ENCODE measurements at regions not wholly inside any gene's neighbourhood (a gene's known extent, or its start where the extent isn't known, plus 50 kb on each side); places are given as distances from the start of the nearest gene placed in this dataset.

DNA sequence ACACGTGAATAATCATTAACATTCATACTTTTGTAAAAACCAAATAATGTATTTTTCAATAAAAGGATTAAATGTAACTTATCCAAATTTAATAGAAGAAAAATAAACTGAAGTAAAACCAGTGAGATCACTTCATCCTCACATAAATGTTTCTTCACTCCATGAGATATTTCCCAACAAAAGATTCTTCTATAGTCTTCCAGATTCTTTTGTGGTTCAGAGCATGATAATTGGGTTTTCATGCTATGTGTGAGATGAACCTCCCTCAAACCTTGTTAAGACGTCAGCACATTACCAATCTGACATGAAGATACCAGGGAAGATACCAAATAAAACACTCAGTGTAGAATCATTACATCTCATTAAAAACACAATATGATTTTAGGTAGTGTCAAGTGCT is 62.9 kb upstream of the OXGR1 start:
- DNase-seq: no peak

DNA sequence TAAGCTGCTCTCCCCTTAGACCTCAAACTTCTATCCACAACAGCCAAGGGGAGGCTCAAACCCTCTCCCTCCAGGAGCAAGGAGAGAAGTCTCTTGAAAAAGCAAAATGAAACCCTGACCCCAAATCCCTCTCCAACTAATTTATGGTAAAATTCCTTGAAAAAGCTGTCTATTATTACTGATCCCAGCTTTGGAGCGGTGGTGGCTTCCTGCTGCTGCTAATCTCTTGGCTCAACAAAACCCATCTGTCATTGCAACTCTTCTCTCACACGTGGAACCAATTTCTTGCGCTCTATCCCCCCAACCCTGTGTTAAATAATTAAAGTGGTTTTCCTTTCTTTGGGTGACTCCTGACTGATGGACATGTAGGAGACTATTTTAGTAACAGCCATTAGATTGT is 64.1 kb upstream of the OXGR1 start:
- no peak for DNase-seq

DNA sequence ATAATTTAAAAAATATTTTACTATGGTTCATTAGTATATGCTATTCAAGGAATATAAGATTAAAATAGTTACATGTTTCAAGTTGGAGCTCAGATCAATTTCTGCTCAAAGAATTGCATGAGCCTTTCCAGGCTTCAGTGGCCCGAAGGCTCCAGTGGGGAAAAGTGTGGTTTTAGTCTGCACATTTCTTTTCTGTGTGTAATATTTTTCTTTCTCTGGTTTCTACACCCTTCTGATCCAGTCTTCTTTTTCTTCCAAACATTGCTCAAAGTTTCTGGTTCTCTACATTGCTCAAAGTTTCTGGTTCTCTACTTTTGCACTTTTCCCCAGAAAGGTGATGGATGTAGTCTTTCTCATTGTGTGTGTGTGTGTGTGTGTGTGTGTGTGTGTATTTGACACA is 64.7 kb upstream of the OXGR1 start:
- DNase-seq: no peak

DNA sequence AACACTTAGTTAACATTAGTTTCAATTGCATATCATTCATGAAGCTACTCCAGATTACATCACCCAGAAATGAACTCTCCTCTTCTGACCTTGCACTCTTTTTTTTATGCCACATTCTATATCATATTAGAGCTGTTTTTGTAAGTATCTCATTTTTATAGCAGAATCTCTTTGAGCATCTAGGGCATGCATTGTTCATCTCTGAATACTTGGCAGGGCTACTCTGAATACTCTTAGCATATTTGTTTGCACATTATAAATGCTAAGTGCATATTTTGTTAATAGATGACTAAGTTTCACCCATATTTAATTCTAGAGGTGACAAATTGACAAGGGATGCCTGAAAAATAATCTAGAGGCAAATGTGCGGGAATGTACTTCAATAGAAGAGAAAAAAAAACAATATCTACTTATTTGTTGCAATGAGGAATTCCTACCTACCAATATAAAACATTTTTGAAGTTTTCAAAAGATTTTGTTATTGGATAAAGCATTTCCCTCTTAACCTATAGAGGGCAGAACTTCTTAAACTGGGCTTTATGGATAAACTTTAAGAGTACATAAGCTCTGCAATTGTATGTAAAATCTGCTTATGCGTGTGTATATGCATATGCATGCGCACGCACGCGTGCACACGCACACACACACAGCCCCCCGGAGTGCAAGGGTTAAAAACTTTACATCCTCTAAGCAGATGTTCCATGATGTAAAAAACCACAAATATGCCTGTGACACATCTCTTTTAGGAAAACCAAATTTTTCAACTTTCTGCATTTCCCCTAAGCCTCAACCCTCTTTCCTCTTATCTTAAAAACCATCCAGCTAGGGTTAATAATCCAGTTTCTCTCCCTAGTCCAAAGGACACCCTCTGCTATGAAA is 73.0 kb upstream of the OXGR1 start:
- no peak for DNase-seq

DNA sequence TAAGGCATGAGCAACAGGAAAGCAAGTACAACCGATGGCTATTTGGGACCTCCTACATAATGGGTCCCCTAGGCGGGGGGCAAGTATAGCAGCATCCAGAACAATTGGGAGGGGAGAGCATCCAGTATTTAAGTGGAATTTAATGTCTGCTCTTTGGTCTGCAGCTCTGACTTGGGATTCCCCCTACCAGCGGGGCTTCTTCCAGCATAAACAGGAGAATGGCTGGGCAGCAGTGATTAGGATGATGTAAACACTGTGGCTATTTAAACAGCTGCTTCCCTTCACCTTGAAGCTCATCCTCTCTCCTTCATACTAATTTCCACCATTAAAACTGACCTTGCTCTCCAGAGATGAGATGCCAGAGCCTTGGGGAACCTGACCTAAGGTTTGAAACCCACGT is 73.9 kb upstream of the OXGR1 start:
- DNase-seq: no peak

DNA sequence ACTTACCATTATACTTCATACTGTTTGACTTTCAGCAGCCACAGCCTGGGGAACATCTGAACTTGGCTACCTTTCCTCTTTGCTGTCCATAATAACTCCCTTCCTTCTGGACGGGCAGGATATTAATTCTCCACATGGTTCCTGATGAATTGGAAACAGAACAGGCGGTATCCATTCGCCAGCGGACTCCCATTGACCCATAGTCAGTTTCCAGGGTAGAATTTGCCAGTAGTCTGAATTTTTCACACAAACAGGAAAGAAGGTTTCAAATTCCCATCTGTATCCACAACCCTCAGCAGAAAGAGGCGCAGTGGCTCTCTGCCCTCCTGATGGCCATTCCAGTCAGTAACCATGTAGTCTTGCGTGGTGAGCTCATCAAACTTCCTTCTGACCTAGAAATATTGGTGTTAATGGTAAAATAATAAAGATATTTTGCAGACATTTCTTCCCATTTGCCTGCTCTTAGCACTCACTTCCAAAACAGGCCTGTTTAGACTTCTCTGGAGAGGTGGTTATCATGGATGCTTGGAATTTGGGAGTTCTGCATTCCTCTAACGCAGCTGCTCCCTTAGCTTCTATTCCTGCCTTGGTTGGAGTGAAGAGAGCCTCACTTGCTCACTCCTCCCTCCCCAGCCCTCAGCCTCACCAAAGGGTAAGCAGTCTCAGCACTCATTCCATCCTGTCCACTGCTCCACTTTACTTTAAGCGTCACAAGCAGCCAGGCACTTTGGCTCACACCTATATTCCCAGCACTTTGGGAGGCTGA is 75.0 kb upstream of the OXGR1 start:
- no peak for DNase-seq

DNA sequence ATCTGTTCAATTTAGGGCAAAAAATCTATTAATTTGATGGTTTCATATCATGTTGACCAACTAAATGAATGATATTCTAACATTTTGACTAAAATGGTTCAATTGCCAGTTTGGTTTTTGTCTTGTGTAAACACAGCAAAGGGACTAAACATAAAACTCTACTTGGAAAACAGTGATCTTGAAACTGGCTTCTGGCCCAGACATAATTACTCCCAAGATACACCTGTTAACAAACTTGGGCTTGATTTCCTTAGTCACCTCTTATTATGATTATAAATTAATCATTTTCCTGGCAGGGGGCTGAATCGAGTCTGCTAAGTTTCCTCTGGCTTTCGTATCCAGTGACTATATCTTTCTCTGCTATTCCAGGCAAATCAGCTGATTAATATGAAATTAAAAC is 78.0 kb upstream of the OXGR1 start:
- DNase-seq: no peak

DNA sequence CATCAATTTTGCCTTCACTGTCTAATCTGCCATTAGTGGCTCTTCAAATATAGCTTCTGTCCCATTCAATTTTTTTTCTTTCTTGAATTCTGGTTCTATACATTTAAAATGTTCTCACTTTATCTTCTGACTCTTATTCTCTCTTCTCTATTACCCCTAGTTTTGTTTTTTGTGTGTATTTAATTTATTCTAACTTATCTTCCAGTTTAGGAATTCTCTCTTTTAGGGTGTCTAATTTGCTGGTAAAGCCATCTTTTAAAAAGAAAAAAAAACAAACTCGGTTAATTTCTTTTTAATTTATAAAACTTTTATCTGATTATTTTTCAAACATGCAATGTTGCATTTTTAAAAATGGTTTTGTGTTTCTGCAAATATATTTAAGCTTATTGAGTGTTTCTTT is 80.3 kb upstream of the OXGR1 start:
- no peak for DNase-seq

DNA sequence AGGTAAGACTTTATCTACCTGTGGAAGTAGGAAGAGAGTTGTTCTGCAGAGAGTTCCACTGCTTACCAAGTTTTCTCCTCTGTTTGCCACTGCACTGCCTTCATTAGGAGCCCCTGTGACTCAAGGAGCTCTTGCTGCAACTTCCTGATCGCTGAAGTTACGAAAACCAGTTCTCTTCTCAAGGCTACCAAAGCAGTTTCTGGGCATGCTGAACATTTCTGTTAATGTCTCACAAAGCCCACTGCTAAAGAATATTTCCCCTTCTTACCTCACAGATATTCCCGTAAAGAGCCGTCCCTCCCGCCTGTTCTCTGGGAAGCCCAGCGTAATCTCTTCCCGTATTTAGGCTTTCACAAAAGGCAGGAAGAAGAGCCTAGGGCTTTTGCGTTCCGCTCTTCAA is 82.6 kb upstream of the OXGR1 start:
- no peak for DNase-seq

DNA sequence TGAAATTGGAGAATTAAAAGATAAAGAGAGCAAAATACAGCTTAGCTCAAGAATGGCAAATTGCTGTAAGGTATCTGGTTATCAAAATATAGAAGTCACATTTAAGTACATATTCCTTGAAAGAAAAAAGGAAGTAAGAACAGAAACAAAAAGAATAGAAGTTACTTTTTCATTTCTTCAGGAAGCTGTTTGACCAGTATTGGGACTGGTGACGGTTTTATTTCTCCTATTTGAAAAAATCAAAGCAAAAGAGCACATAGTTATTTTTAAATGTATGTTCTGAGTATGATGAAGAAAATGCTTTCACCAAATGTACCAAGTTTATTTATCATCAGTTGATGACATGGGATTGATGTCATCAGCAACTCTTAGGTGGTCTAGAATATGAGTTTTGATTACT is 83.1 kb upstream of the OXGR1 start:
- DNase-seq: no peak

DNA sequence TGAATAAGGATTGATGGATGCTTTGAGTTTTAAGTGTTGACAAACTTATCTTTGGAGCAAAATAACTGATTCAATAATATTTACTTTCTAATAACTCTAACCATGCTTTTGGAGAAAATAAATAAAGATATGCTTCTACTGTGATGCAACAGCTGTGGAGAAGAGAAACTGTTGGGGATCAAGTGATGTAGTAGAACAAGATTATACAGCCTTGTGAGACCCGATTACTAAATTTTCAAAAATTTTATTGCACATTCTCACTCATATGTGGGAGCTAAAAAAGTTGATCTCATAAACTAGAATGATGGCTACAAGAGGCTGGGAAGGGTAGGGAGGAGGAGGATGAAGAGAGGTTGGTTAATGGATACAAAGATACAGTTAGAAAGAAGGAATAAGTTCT is 85.5 kb upstream of the OXGR1 start:
- no peak for DNase-seq

DNA sequence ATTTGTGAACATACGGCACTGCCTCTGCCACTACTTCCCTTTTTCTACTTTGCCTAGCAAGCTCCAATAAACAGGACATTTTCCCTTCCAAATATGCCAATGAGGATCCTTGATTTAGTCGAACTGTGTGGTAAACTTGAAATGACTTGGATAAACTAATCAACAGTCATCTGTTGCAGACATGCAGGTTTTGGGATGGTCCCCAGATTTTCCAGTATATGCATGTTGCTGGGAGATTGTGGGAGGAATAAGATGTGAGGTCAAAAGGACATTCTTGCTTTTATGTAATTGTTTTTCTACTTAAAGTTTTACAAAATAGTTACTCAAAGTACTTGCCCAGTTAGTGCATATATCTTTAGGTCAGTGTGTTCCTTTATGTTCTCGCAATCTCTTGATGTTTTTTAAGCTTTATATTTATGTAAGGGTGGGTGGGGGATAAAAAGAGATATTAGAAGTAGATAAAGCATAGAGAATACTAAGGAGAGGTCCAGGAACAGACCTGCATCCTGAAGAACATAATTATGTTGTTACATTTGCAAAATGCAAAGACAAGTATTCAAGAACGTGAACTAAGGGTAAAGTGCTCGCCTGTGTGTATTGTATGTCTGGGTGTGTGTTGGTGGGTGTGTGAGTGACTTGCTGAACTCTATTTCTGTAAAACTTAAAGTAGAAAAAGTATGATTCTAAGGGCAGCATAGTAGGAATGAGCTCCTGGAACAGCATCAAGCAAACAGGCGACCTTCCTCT is 88.4 kb upstream of the OXGR1 start:
- no peak for DNase-seq

DNA sequence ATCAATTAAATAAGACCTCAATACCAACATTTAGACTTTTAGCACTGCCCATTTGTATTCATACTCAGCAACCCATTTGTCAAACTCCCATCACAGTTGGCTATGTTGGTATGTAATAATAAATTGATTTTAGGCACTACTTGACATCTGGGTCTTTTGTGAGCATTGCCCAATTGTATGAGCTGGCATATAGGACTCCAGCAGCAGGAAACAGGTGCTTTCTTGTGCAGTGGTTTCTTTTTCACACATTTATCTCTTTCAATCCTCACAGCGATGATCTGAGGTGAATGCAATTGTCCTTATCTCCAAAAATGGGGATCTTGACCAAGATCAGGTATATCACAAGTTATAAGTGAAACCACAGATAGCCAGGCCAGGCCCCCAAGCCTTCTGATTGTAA is 96.9 kb upstream of the OXGR1 start:
- DNase-seq: no peak

DNA sequence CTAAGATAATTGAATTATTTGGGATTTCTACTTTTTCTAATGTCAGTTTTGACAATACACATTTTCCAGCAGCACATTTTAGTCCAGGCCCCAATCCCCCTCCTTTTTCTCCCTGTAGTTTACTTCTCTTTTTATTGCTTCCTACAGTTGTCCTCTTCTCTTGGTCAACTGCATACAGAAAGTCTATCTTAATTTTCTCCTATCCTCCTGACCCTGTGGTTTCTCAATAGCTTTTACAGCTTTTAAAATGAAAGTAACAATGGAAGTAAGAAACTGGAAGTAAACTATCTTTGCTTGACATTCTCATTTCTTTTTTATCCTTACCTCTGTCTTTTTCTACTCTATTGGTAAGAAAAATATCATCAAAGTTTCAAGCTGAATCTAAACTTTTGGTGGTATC is 106.5 kb upstream of the OXGR1 start:
- no peak for DNase-seq

DNA sequence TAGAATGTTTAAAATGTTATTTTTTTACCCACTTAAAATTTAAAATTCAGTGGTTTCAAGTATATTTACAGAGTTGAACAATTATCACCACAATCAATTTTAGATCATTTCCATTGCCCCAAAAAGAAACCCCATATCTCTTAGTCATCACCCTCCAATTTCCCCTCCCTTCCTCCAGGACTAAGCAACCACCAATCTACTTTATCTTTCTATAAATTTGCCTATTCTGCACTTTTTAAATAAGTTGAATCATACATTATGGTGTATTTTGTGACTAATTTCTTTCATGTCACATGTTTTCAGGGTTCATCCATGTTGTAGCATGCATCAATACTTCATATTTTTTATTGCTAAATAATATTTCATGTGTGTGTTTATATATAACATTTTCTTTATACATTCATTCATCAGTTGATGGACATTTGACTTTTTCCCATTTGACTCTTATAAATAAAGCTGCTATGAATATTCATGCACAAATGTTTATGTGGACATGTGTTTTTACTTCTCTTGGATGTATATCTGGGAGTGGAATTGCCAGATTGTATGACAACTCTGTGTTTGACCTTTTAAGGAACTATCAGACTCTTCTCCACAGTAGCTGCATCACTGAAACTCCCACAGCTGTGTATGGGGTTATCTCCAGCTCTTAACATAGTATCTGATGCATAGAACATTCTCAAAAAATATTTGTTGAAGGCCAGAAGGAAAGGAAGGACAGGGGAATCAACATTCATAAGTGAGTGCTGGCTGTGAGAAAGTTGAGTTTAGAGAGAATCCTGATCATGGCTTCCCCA is 107.8 kb upstream of the OXGR1 start:
- DNase-seq: no peak

DNA sequence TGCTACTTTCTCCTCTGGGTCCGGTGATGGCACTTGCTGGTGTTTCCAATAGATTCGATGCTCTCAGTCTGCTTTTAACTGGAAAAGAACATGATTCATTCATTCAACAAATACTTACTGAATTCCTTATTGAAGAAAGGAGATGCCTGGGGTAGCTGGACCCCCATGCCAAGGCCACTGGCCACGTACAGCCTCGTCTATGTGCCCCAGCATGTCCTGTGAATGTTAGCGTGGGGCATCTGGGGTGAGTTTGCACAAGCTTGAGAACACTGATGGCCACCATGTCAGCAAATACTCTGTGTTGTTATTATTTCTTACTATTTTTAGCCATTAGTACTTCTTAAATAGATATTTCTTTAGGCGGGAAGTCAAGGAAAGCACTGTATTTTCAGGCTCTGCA is 112.0 kb upstream of the OXGR1 start:
- DNase-seq: no peak

DNA sequence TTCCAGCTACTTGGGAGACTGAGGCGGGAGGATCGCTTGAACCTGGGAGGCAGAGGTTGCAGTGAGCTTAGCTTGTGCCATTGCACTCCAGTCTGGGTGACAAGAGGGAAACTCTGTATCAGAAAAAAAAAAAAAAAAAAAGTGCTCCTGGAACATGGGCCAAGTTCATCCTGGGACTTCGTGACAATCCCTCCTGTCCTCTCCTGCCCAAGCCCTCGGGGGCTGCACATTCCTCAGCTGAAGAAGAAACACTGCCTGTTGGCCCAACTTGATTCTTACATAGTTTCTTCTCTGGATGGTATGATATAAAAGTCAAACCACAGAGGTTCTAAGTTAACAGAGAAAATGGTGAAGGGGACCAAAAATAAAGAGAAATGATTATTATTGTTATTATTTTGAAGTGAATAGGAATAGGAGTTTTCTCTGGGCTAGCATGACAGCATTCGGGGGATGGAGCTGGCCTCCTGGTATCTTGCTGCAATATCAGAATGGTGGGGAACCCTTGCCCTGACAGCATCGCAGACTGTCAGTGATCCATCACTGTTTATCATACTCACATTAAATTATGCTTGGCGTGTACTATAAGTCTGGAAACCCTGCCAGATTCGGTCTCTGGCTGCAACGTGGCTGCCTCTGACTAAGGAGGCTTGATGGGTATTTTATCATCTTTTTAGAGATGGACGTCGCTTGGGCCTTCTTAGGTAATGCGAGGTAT is 113.7 kb upstream of the OXGR1 start:
- no peak for DNase-seq

DNA sequence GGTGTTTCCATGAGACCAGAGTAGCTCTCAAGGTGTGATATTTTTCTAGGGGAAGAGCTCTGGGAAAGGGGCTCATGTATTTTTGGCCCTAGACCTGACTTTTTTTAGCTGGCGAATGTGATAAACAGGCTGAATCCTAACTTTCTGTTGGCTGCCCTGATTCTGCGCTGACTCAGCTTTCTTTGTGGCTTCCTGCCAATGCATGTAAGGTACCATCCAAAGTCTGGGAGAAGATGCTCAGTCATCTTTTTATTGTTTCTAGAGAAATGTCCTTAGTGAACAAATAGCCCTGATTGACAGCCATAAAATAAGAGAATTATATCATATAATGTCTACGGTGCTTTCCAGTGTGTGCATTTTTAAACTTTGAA is 113.6 kb upstream of the MBNL2 start:
- no peak for DNase-seq

DNA sequence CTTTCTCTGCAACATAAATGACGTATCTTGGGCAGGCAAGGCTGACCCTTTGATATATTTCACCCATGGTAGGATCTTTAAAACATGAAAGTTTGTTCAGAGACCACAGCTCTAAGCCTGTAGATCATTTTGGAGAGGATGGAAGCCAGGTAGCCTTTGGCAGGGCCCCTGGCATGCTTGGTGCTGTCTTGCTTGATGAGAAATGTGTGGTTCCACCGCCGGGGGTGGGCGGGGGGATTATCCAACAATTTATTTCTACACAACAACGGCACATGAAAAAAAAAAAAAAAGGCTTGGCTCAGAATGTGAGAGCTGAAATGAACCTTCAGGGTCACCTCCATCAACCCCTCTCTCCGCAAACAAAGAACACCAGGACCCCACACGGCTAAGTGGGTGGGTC is 112.9 kb upstream of the MBNL2 start:
- DNase-seq: no peak

DNA sequence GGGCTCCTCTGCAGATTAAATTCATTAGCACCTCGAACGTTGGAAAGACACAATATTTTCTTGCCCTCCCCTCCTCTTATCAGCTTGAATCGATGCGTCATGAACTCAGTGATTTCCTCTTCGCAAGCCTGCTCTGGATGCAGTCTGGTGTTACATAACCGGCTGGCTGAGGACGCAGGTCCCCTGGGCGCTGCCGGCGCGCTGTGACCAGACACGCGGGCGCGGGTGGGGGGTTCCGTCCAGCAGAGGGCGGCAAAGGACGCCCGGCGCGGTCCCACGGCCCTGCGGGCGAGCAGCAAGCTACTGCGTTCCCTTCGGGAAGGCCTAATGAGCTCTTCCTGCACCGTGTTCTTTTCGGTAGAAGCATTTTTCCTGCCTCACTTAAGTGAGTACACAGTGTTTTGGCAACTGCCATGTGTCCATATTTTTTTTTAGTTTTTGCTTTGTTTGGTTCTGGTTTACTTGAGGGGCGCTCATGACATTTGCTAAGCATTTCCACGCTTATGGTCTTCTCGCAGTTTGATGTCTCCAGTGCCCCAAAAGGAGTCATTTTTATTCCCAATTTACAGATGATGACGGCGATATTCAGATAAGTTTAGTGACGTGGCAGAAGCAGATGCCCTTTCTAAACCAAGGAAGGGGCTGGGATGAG is 112.2 kb upstream of the MBNL2 start:
- peak; percentile 82 for DNase-seq

DNA sequence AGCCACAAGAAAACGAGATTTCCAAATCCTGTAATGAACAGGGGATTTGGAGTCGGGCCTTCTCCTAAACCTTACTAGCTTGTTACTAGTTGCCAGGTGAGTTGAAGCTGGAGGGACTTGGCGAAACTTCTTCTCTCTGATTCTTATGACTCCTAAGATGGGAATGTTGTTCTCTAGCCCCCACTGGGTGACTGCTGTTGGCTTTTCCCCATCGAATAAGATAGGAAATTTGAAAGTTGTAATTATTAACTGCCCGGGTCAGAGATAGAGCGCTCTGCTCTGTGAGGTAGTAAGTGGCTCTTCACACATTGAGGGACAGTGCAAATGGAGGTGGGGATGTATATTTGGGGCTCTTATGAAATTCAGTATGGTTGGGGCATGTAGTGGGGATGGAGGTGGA is 111.2 kb upstream of the MBNL2 start:
- DNase-seq: no peak

Data from right kidney (tissue), 1 donor.